HG03159 (cell line): ENCODE measurements at regions not wholly inside any gene's neighbourhood (a gene's known extent, or its start where the extent isn't known, plus 50 kb on each side); places are given as distances from the start of the nearest gene placed in this dataset.
"Not testable (repeated sequence)": the region's sequence is repeated elsewhere in the genome, so short reads cannot be mapped to it uniquely, and the experiment has no call there.

ENCODE experiments used
- ATAC-seq: cut with Tn5 transposase; IDR thresholded peaks from one replicate; pipeline ENCODE4 v1.9.1; 2021; ENCODE audit warnings: mild to moderate bottlenecking, moderate library complexity; ENCODE audit not compliant: unreplicated experiment

GRCh38 chr4:44988011-44988410 is 261.7 kb upstream of the GNPDA2 start:
- no peak for ATAC-seq

GRCh38 chr4:44985938-44986337 is 259.6 kb upstream of the GNPDA2 start:
- ATAC-seq = no peak

GRCh38 chr4:44985152-44985551 is 258.8 kb upstream of the GNPDA2 start:
- ATAC-seq = no peak

GRCh38 chr4:44984083-44984482 is 257.7 kb upstream of the GNPDA2 start:
- no peak for ATAC-seq

- no peak for ATAC-seq
Observed at GRCh38 chr4:44983083-44983482, 256.7 kb upstream of the GNPDA2 start.

GRCh38 chr4:44978020-44978419 is 251.7 kb upstream of the GNPDA2 start:
- ATAC-seq = no peak

- ATAC-seq = no peak
Observed at GRCh38 chr4:44965435-44966095, 239.2 kb upstream of the GNPDA2 start.

GRCh38 chr4:44964086-44964485 is 237.7 kb upstream of the GNPDA2 start:
- ATAC-seq = not testable (repeated sequence)

GRCh38 chr4:44961001-44961755 is 234.8 kb upstream of the GNPDA2 start:
- no peak for ATAC-seq

- ATAC-seq = no peak
Observed at GRCh38 chr4:44931720-44932119, 205.4 kb upstream of the GNPDA2 start.

- ATAC-seq = no peak
Observed at GRCh38 chr4:44928785-44929184, 202.4 kb upstream of the GNPDA2 start.

- ATAC-seq = peak; percentile 73
Observed at GRCh38 chr4:44927399-44928380, 201.3 kb upstream of the GNPDA2 start.

- no peak for ATAC-seq
Observed at GRCh38 chr4:44916411-44916810, 190.1 kb upstream of the GNPDA2 start.

GRCh38 chr4:44914748-44915147 is 188.4 kb upstream of the GNPDA2 start:
- no peak for ATAC-seq

GRCh38 chr4:44914223-44914622 is 187.9 kb upstream of the GNPDA2 start:
- no peak for ATAC-seq

GRCh38 chr4:44912980-44913379 is 186.6 kb upstream of the GNPDA2 start:
- ATAC-seq = no peak

- no peak for ATAC-seq
Observed at GRCh38 chr4:44908565-44908964, 182.2 kb upstream of the GNPDA2 start.

GRCh38 chr4:44872246-44872645 is 145.9 kb upstream of the GNPDA2 start:
- no peak for ATAC-seq

GRCh38 chr4:44871133-44871532 is 144.8 kb upstream of the GNPDA2 start:
- no peak for ATAC-seq

- no peak for ATAC-seq
Observed at GRCh38 chr4:44869985-44870384, 143.6 kb upstream of the GNPDA2 start.

- ATAC-seq = no peak
Observed at GRCh38 chr4:44869222-44869882, 143.0 kb upstream of the GNPDA2 start.
